T-cell (primary cell): ENCODE measurements at regions not wholly inside any gene's neighbourhood (a gene's known extent, or its start where the extent isn't known, plus 50 kb on each side); places are given as distances from the start of the nearest gene placed in this dataset.

ENCODE experiments used
- ATAC-seq, 4 experiments: fragments of 200-7000 bp in 3 of 4; fragments of 150-1000 bp in 1 of 4; cut with Tn5 transposase; replicated peaks in 1 of 4; 1 replicate in 3 of 4; 2 replicates in 1 of 4; pipeline ENCODE4 v1.10.0; 2021; ENCODE audit warnings: moderate library complexity in 3 of 4, mild to moderate bottlenecking in 2 of 4, moderate number of reproducible peaks in 1 of 4
- CTCF ChIA-PET, 2 donors: fragments of 300-600 bp; sonication (Branson Sonifier 250); formaldehyde crosslinking; loops; one replicate each; lab custom pipeline; 2022; ENCODE audit warnings: antibody characterized with exemption in 2 of 2; lab: Charles Lee
- POLR2A ChIA-PET, 2 donors: fragments of 300-600 bp; sonication (Branson Sonifier 250); formaldehyde crosslinking; loops; one replicate each; lab custom pipeline; 2022; ENCODE audit warnings: antibody characterized with exemption in 2 of 2; lab: Charles Lee
- DNase-seq, 35 experiments: peaks; one replicate each; pipeline versions ENCODE4 v3.0.0 to v3.0.0-alpha.2; 2013 to 2023
- H3K27ac ChIP-seq: one replicate; pipeline ENCODE4 v1.5.1; 2013; ENCODE audit warnings: low read length
- H3K27me3 ChIP-seq, 2 experiments: replicated peaks in 1 of 2; 1 replicate in 1 of 2; 2 replicates in 1 of 2; pipeline versions ENCODE4 v1.6.1 to v1.7.0; 2013; ENCODE audit warnings: low read length in 1 of 2, mixed read lengths in 1 of 2; ENCODE audit not compliant: control insufficient read depth in 2 of 2, insufficient read depth in 2 of 2; ENCODE audit errors: extremely low read depth in 1 of 2
- H3K36me3 ChIP-seq, 2 donors: 1 replicate in 1 of 2; 2 replicates in 1 of 2; pipeline versions ENCODE4 v1.6.1 to v1.7.0; 2013; ENCODE audit warnings: low read length in 1 of 2; ENCODE audit not compliant: control insufficient read depth in 2 of 2, insufficient read depth in 1 of 2; ENCODE audit errors: extremely low read depth in 1 of 2
- H3K4me1 ChIP-seq, 2 experiments: 1 replicate in 1 of 2; 2 replicates in 1 of 2; pipeline versions ENCODE4 v1.6.1 to v1.7.0; 2013; ENCODE audit warnings: low read length in 2 of 2, mixed read lengths in 1 of 2; ENCODE audit not compliant: insufficient read depth in 2 of 2, control insufficient read depth in 1 of 2; ENCODE audit errors: extremely low read depth in 1 of 2
- H3K4me3 ChIP-seq, 2 donors: 1 replicate in 1 of 2; 2 replicates in 1 of 2; pipeline versions ENCODE4 v1.5.1 to v1.7.0; 2013; ENCODE audit warnings: mild to moderate bottlenecking in 2 of 2, low read length in 1 of 2, moderate library complexity in 1 of 2; ENCODE audit not compliant: control insufficient read depth in 1 of 2; ENCODE audit errors: extremely low read depth in 1 of 2
- H3K9me3 ChIP-seq: 2 replicates; pipeline ENCODE4 v1.7.0; 2013
- H3K27ac Mint-ChIP-seq, 2 donors: one replicate each; pipeline ENCODE4 v1.8.0; 2020 to 2021; ENCODE audit warnings: mild to moderate bottlenecking in 2 of 2, mixed read lengths in 2 of 2
- H3K27me3 Mint-ChIP-seq, 2 donors: one replicate each; pipeline ENCODE4 v1.8.0; 2021 to 2022; ENCODE audit warnings: mixed read lengths in 2 of 2
- H3K36me3 Mint-ChIP-seq: one replicate; pipeline ENCODE4 v1.8.0; 2021; ENCODE audit warnings: mixed read lengths
- H3K4me1 Mint-ChIP-seq, 3 donors: one replicate each; pipeline ENCODE4 v1.8.0; 2020 to 2022; ENCODE audit warnings: mixed read lengths in 3 of 3, mild to moderate bottlenecking in 1 of 3
- H3K4me3 Mint-ChIP-seq, 3 donors: one replicate each; pipeline ENCODE4 v1.8.0; 2020 to 2022; ENCODE audit warnings: mild to moderate bottlenecking in 3 of 3, mixed read lengths in 3 of 3, moderate library complexity in 3 of 3
- H3K9me3 Mint-ChIP-seq, 3 donors: one replicate each; pipeline ENCODE4 v1.8.0; 2020 to 2022; ENCODE audit warnings: mixed read lengths in 3 of 3
- WGBS: methylation state at CpG from one replicate; pipeline ENCODE4 v1.1.5; 2013; ENCODE audit warnings: missing lambda C conversion rate; ENCODE audit not compliant: insufficient coverage; 5-methylcytosine and 5-hydroxymethylcytosine counted together

GRCh38 chrX:40278340-40279090, 180.8 kb upstream of the BCOR start:
- H3K9me3 Mint-ChIP-seq, result peaks cover 0 to 4% (median 0%) of the 10 kb centered on the region in 3 donors
- peak in 34 of 35 experiments; percentile 17 to 78 (median 50) for DNase-seq
- Histone ChIP-seq H3K36me3 (no peaks in the 10 kb centered on the region), H3K27me3 (no peaks in the 10 kb centered on the region), H3K9me3 (no peaks in the 10 kb centered on the region), H3K4me3 (no peak overlapping the region), H3K27ac (peak overlapping the region; percentile 70), H3K4me1 (peaks cover 4 to 39% of the 10 kb centered on the region in 2 experiments)
- peak overlapping the region; percentile 88 to 90 for H3K27ac Mint-ChIP-seq
- peaks cover 0 to 11% of the 10 kb centered on the region in 2 donors for H3K27me3 Mint-ChIP-seq
- ChIA-PET POLR2A (interaction anchor here (0.6 to 0.7 kb wide), 2 partner anchors 102 to 1962 kb away, joined by 3 to 5 read pairs; no protein-coding TSS in a partner anchor), CTCF (interaction anchor here (0.5 to 1.0 kb wide), 3 partner anchors 342 to 731 kb away, joined by 3 read pairs; no protein-coding TSS in a partner anchor)
- peak overlapping the region in 1 of 3 donors; percentile 13 for H3K4me3 Mint-ChIP-seq
- no peaks in the 10 kb centered on the region for H3K36me3 Mint-ChIP-seq
- ATAC-seq, result peak; percentile 61 to 84 (median 72)
- peaks cover 20 to 40% (median 31%) of the 10 kb centered on the region in 3 donors for H3K4me1 Mint-ChIP-seq
- WGBS, result 53% methylated on average over 2 of the region's 10 CpGs

GRCh38 chrX:40277672-40278071, 179.9 kb upstream of the BCOR start:
- H3K4me3 ChIP-seq, result no peak overlapping the region
- no peak for ATAC-seq
- no peaks in the 10 kb centered on the region for H3K36me3 ChIP-seq
- H3K27ac ChIP-seq, result no peak overlapping the region
- no peak overlapping the region for H3K27ac Mint-ChIP-seq
- H3K9me3 Mint-ChIP-seq, result peaks cover 0 to 4% (median 0%) of the 10 kb centered on the region in 3 donors
- 100% methylated on average over 2 of the region's 3 CpGs for WGBS
- peaks cover 25 to 43% (median 35%) of the 10 kb centered on the region in 3 donors for H3K4me1 Mint-ChIP-seq
- no peaks in the 10 kb centered on the region for H3K9me3 ChIP-seq
- H3K4me3 Mint-ChIP-seq, result no peak overlapping the region
- no peak for DNase-seq
- ChIA-PET POLR2A (no interaction called here), CTCF (interaction anchor here in 1 of 2 donors (0.5 kb wide), 2 partner anchors 32 to 341 kb away, joined by 3 read pairs; no protein-coding TSS in a partner anchor)
- H3K36me3 Mint-ChIP-seq, result no peaks in the 10 kb centered on the region
- no peaks in the 10 kb centered on the region for H3K27me3 ChIP-seq
- H3K27me3 Mint-ChIP-seq, result peaks cover 1 to 11% of the 10 kb centered on the region in 2 donors
- H3K4me1 ChIP-seq, result peaks cover 4 to 43% of the 10 kb centered on the region in 2 experiments

- no peaks in the 10 kb centered on the region for H3K36me3 Mint-ChIP-seq
- ChIA-PET POLR2A (no interaction called here), CTCF (no interaction called here)
- H3K4me1 ChIP-seq, result peaks cover 0 to 15% of the 10 kb centered on the region in 2 experiments
- H3K36me3 ChIP-seq, result no peaks in the 10 kb centered on the region
- H3K27me3 Mint-ChIP-seq, result peaks cover 0 to 1% of the 10 kb centered on the region in 2 donors
- H3K27ac Mint-ChIP-seq, result no peak overlapping the region
- ATAC-seq (no peak), DNase-seq (no peak)
- H3K27me3 ChIP-seq, result no peaks in the 10 kb centered on the region
- H3K4me3 Mint-ChIP-seq, result no peak overlapping the region
- no peak overlapping the region for H3K27ac ChIP-seq
- peaks cover 10 to 11% (median 11%) of the 10 kb centered on the region in 3 donors for H3K4me1 Mint-ChIP-seq
- WGBS, result 36% methylated on average over 4 of the region's 15 CpGs
- H3K4me3 ChIP-seq, result no peak overlapping the region
- H3K9me3 ChIP-seq, result no peaks in the 10 kb centered on the region
- peaks cover 0 to 4% (median 0%) of the 10 kb centered on the region in 3 donors for H3K9me3 Mint-ChIP-seq
Measured at GRCh38 chrX:40273356-40274050, 175.7 kb upstream of the BCOR start.

GRCh38 chrX:40272776-40273175, 175.0 kb upstream of the BCOR start:
- POLR2A ChIA-PET, result no interaction called here

GRCh38 chrX:40272141-40272540, 174.4 kb upstream of the BCOR start:
- ChIA-PET POLR2A (no interaction called here), CTCF (no interaction called here)
- Mint-ChIP-seq H3K4me3 (no peak overlapping the region), H3K4me1 (peaks cover 4 to 6% (median 5%) of the 10 kb centered on the region in 3 donors), H3K9me3 (peaks cover 0 to 4% (median 0%) of the 10 kb centered on the region in 3 donors), H3K27ac (no peak overlapping the region), H3K36me3 (no peaks in the 10 kb centered on the region), H3K27me3 (peaks cover 1 to 4% of the 10 kb centered on the region in 2 donors)
- DNase-seq, result no peak
- no peak overlapping the region for H3K4me3 ChIP-seq
- H3K27ac ChIP-seq, result no peak overlapping the region
- H3K27me3 ChIP-seq, result no peaks in the 10 kb centered on the region
- peaks cover 0 to 12% of the 10 kb centered on the region in 2 experiments for H3K4me1 ChIP-seq
- H3K36me3 ChIP-seq, result no peaks in the 10 kb centered on the region
- no CpG with 5 or more reads among the region's 9 CpGs for WGBS
- no peaks in the 10 kb centered on the region for H3K9me3 ChIP-seq
- ATAC-seq, result no peak

More at GRCh38 chrX:40272776-40273175, 175.0 kb upstream of the BCOR start:
- Mint-ChIP-seq H3K9me3 (peaks cover 0 to 4% (median 0%) of the 10 kb centered on the region in 3 donors), H3K36me3 (no peaks in the 10 kb centered on the region), H3K27me3 (peaks cover 0 to 1% of the 10 kb centered on the region in 2 donors), H3K27ac (no peak overlapping the region), H3K4me1 (peaks cover 4 to 5% (median 4%) of the 10 kb centered on the region in 3 donors), H3K4me3 (no peak overlapping the region)
- ATAC-seq (no peak), DNase-seq (no peak)
- CTCF ChIA-PET, result no interaction called here
- Histone ChIP-seq H3K27me3 (no peaks in the 10 kb centered on the region), H3K4me1 (peaks cover 0 to 8% of the 10 kb centered on the region in 2 experiments), H3K4me3 (no peak overlapping the region), H3K27ac (no peak overlapping the region), H3K36me3 (no peaks in the 10 kb centered on the region), H3K9me3 (no peaks in the 10 kb centered on the region)
- WGBS, result no CpG with 5 or more reads among the region's 6 CpGs

- POLR2A ChIA-PET, result interaction anchor here in 1 of 2 donors (0.6 kb wide), 1 partner anchor 13 kb away, joined by 10 read pairs; no protein-coding TSS in a partner anchor
- WGBS, result no CpG with 5 or more reads among the region's 4 CpGs
- H3K27me3 Mint-ChIP-seq, result peaks cover 1 to 4% of the 10 kb centered on the region in 2 donors
- no peaks in the 10 kb centered on the region for H3K9me3 Mint-ChIP-seq
- DNase-seq (no peak), ATAC-seq (no peak)
- H3K36me3 Mint-ChIP-seq, result no peaks in the 10 kb centered on the region
- peaks cover 8 to 13% (median 11%) of the 10 kb centered on the region in 3 donors for H3K4me1 Mint-ChIP-seq
- peaks cover 0 to 3% of the 10 kb centered on the region in 2 experiments for H3K27me3 ChIP-seq
- no peak overlapping the region for H3K27ac Mint-ChIP-seq
- H3K4me1 ChIP-seq, result peaks cover 0 to 16% of the 10 kb centered on the region in 2 experiments
- no peak overlapping the region for H3K4me3 ChIP-seq
- H3K4me3 Mint-ChIP-seq, result no peak overlapping the region
- no peak overlapping the region for H3K27ac ChIP-seq
- CTCF ChIA-PET, result interaction anchor here in 1 of 2 donors (1.4 kb wide), 1 partner anchor 457 kb away, joined by 4 read pairs; no protein-coding TSS in a partner anchor
- H3K9me3 ChIP-seq, result no peaks in the 10 kb centered on the region
- H3K36me3 ChIP-seq, result no peaks in the 10 kb centered on the region
Measured at GRCh38 chrX:40268188-40268520, 170.4 kb upstream of the BCOR start.
